Motor neuron (in vitro differentiated cells): ENCODE measurements at regions not wholly inside any gene's neighbourhood (a gene's known extent, or its start where the extent isn't known, plus 50 kb on each side); places are given as distances from the start of the nearest gene placed in this dataset.

Experiments
- ATAC-seq, 8 experiments: fragments of 200-7000 bp; cut with Tn5 transposase; replicated peaks in 6 of 8; 2 replicates each; pipeline ENCODE4 v1.8.0; 2021; ENCODE audit warnings: mild to moderate bottlenecking in 8 of 8, moderate library complexity in 8 of 8
- H3K27ac ChIP-seq, 2 donors: fragments of 250-450 bp; sonication (Bioruptor Pico); 2 replicates each; pipeline ENCODE4 v1.9.0; 2021; ENCODE audit warnings: antibody characterized with exemption in 2 of 2, mild to moderate bottlenecking in 2 of 2, moderate library complexity in 1 of 2
- H3K4me1 ChIP-seq, 2 donors: fragments of 250-450 bp; sonication (Bioruptor Pico); replicated peaks in 1 of 2; 2 replicates each; pipeline ENCODE4 v1.6.1; 2021; ENCODE audit warnings: antibody characterized with exemption in 2 of 2, mild to moderate bottlenecking in 2 of 2, moderate library complexity in 1 of 2
- H3K4me3 ChIP-seq, 5 donors: fragments of 250-450 bp; sonication (Bioruptor Pico); 2 replicates each; pipeline ENCODE4 v1.9.0; 2021; ENCODE audit warnings: antibody characterized with exemption in 5 of 5, mild to moderate bottlenecking in 5 of 5, moderate library complexity in 4 of 5
- WGBS, 10 experiments: fragments of 450-650 bp; shearing (Covaris generic); methylation state at CpG; one replicate each; pipeline ENCODE4 v1.0.0; 2022; 5-methylcytosine and 5-hydroxymethylcytosine counted together
- in situ Hi-C, 9 experiments: fragments of 400-800 bp; cut with MboI; loops; one replicate each; pipeline ENCODE4 v1.15.0; 2021; ENCODE audit warnings: low sequenced_read_pairs in 9 of 9, low pct_unique_long_range_greater_than_20kb in 2 of 9; ENCODE audit not compliant: unreplicated experiment in 9 of 9

- no peak overlapping the region for H3K27ac ChIP-seq
- H3K4me1 ChIP-seq = no peaks in the 10 kb centered on the region
- no peak for ATAC-seq
- in situ Hi-C loops = no loop called here
- 27 to 100% (median 83%) methylated on average over 1 to 5 of the region's 5 CpGs for WGBS, 10 experiments
- H3K4me3 ChIP-seq = no peak overlapping the region
Measured at GRCh38 chr11:13062115-13062514, 53.0 kb downstream of the RASSF10 start.

- Histone ChIP-seq H3K4me1 (no peaks in the 10 kb centered on the region), H3K4me3 (no peak overlapping the region), H3K27ac (no peak overlapping the region)
- in situ Hi-C loops = no loop called here
- 40 to 93% (median 85%) methylated on average over 2 to 3 of the region's 3 CpGs; no CpG with 5 or more reads in 3 of the 10 experiments for WGBS, 10 experiments
- no peak for ATAC-seq
Measured at GRCh38 chr11:13064593-13064992, 55.5 kb downstream of the RASSF10 start.

- 52 to 94% (median 83%) methylated on average over 3 to 8 of the region's 10 CpGs; no CpG with 5 or more reads in 2 of the 10 experiments for WGBS, 10 experiments
- ATAC-seq = no peak
- no peak overlapping the region for H3K27ac ChIP-seq
- no peaks in the 10 kb centered on the region for H3K4me1 ChIP-seq
- in situ Hi-C loops = no loop called here
- H3K4me3 ChIP-seq = no peak overlapping the region
Measured at GRCh38 chr11:13065200-13065787, 56.2 kb downstream of the RASSF10 start.

GRCh38 chr11:13068211-13068610 lies 59.1 kb downstream of the RASSF10 start:
- H3K4me3 ChIP-seq = no peak overlapping the region
- no peak for ATAC-seq
- no peak overlapping the region for H3K27ac ChIP-seq
- in situ Hi-C loops = no loop called here
- H3K4me1 ChIP-seq = no peaks in the 10 kb centered on the region
- 0 to 100% (median 75%) methylated on average over 1 of the region's 1 CpG; no CpG with 5 or more reads in 3 of the 10 experiments for WGBS, 10 experiments

GRCh38 chr11:13073119-13073981 lies 64.2 kb downstream of the RASSF10 start:
- 42 to 100% (median 77%) methylated on average over 1 to 9 of the region's 13 CpGs; no CpG with 5 or more reads in 1 of the 10 experiments for WGBS, 10 experiments
- Histone ChIP-seq H3K27ac (no peak overlapping the region), H3K4me3 (no peak overlapping the region), H3K4me1 (no peaks in the 10 kb centered on the region)
- in situ Hi-C loops = no loop called here
- ATAC-seq = peak in 3 of 8 experiments; percentile 60 to 99 (median 98)

- WGBS, 10 experiments = 31 to 93% (median 79%) methylated on average over 1 to 6 of the region's 6 CpGs
- H3K4me1 ChIP-seq = no peaks in the 10 kb centered on the region
- no peak overlapping the region for H3K4me3 ChIP-seq
- no peak for ATAC-seq
- in situ Hi-C loops = no loop called here
- H3K27ac ChIP-seq = no peak overlapping the region
Measured at GRCh38 chr11:13074714-13075464, 65.8 kb downstream of the RASSF10 start.

- no peak overlapping the region for H3K4me3 ChIP-seq
- in situ Hi-C loops = no loop called here
- ATAC-seq = no peak
- 60 to 100% (median 100%) methylated on average over 1 to 2 of the region's 2 CpGs; no CpG with 5 or more reads in 7 of the 10 experiments for WGBS, 10 experiments
- no peaks in the 10 kb centered on the region for H3K4me1 ChIP-seq
- no peak overlapping the region for H3K27ac ChIP-seq
Measured at GRCh38 chr11:13076961-13077360, 67.8 kb downstream of the RASSF10 start.

GRCh38 chr11:13080861-13081260 lies 71.7 kb downstream of the RASSF10 start:
- Histone ChIP-seq H3K4me1 (no peaks in the 10 kb centered on the region), H3K4me3 (no peak overlapping the region), H3K27ac (no peak overlapping the region)
- no peak for ATAC-seq
- in situ Hi-C loops = no loop called here
- 40 to 100% (median 72%) methylated on average over 1 to 7 of the region's 8 CpGs; no CpG with 5 or more reads in 4 of the 10 experiments for WGBS, 10 experiments

- no peak for ATAC-seq
- no peak overlapping the region for H3K4me3 ChIP-seq
- in situ Hi-C loops = no loop called here
- H3K4me1 ChIP-seq = no peaks in the 10 kb centered on the region
- 0 to 80% (median 18%) methylated on average over 1 of the region's 1 CpG; no CpG with 5 or more reads in 6 of the 10 experiments for WGBS, 10 experiments
- H3K27ac ChIP-seq = no peak overlapping the region
Measured at GRCh38 chr11:13082588-13082987, 73.5 kb downstream of the RASSF10 start.

GRCh38 chr11:13090228-13090708 lies 81.2 kb downstream of the RASSF10 start:
- ATAC-seq = no peak
- no peaks in the 10 kb centered on the region for H3K4me1 ChIP-seq
- no peak overlapping the region for H3K4me3 ChIP-seq
- in situ Hi-C loops = no loop called here
- WGBS, 10 experiments = 19 to 92% (median 65%) methylated on average over 1 to 2 of the region's 2 CpGs; no CpG with 5 or more reads in 2 of the 10 experiments
- H3K27ac ChIP-seq = no peak overlapping the region

GRCh38 chr11:13091373-13091772 lies 82.3 kb downstream of the RASSF10 start:
- no peak overlapping the region for H3K27ac ChIP-seq
- H3K4me3 ChIP-seq = no peak overlapping the region
- ATAC-seq = peak in 2 of 8 experiments; percentile 58 to 65
- in situ Hi-C loops = no loop called here
- H3K4me1 ChIP-seq = no peaks in the 10 kb centered on the region

- Histone ChIP-seq H3K4me3 (no peak overlapping the region), H3K27ac (no peak overlapping the region), H3K4me1 (no peaks in the 10 kb centered on the region)
- WGBS, 10 experiments = 8 to 100% (median 83%) methylated on average over 1 of the region's 1 CpG; no CpG with 5 or more reads in 1 of the 10 experiments
- ATAC-seq = peak in 1 of 8 experiments; percentile 24
- in situ Hi-C loops = no loop called here
Measured at GRCh38 chr11:13091804-13092203, 82.7 kb downstream of the RASSF10 start.
